SK-N-SH treated with all-trans-retinoic acid at 6 μM for 48 hours (cell line): ENCODE measurements at regions not wholly inside any gene's neighbourhood (a gene's known extent, or its start where the extent isn't known, plus 50 kb on each side); places are given as distances from the start of the nearest gene placed in this dataset.

Source experiments
- ISL1 ChIP-seq: fragments of 250-450 bp; sonication (Bioruptor Pico); IDR thresholded peaks from 2 replicates; pipeline ENCODE4 v2.1.2; 2022; ENCODE audit warnings: mild to moderate bottlenecking, moderate library complexity
- PATZ1 ChIP-seq: fragments of 250-450 bp; sonication (Bioruptor Pico); IDR thresholded peaks from 2 replicates; pipeline ENCODE4 v1.8.0; 2020; ENCODE audit warnings: mild to moderate bottlenecking, moderate library complexity, borderline replicate concordance
- POU6F1 ChIP-seq: fragments of 250-450 bp; sonication (Bioruptor Pico); IDR thresholded peaks from 2 replicates; pipeline ENCODE4 v1.8.0; 2021; ENCODE audit warnings: low read depth, mild to moderate bottlenecking, moderate library complexity, borderline replicate concordance
- TSHZ2 ChIP-seq: fragments of 250-450 bp; sonication (Bioruptor Pico); IDR thresholded peaks from 2 replicates; pipeline ENCODE4 v1.5.0; 2020; ENCODE audit warnings: mild to moderate bottlenecking, moderate library complexity

GRCh38 chr18:38619129-38619528 is 1053.5 kb upstream of the CELF4 start:
- TF ChIP-seq TSHZ2 (no peak), PATZ1 (CRISPR knock-in tag) (no peak), POU6F1 (CRISPR knock-in tag) (no peak), ISL1 (CRISPR knock-in tag) (no peak)
